Endothelial cell of umbilical vein (primary cell): ENCODE measurements at regions not wholly inside any gene's neighbourhood (a gene's known extent, or its start where the extent isn't known, plus 50 kb on each side); places are given as distances from the start of the nearest gene placed in this dataset.

ENCODE experiments used
- BruUV-seq: library from RNA; stranded (reverse); fragments of 400-500 nt; replicated peaks from 2 replicates; lab custom pipeline; 2021; lab: Mats Ljungman, UMichigan
- CTCF ChIA-PET: fragments of 300-600, 350-600 bp; sonication (Branson Sonifier 250); formaldehyde crosslinking; loops from one replicate; lab custom pipeline; 2021; ENCODE audit warnings: antibody characterized with exemption, inconsistent platforms; lab: Charles Lee
- POLR2A ChIA-PET: fragments of 300-600, 350-600 bp; sonication (Branson Sonifier 250); formaldehyde crosslinking; loops from one replicate; lab custom pipeline; 2021; ENCODE audit warnings: antibody characterized with exemption, inconsistent platforms; lab: Charles Lee
- DNase-seq: peaks from one replicate; pipeline ENCODE4 v3.0.0-alpha.2; 2011; ENCODE audit warnings: low read depth, low spot score
- FAIRE-seq: peaks from 2 replicates; lab custom pipeline; 2011; peaks lifted over from hg19 to GRCh38; lab: Jason Lieb, UNC
- H2AFZ ChIP-seq: 2 replicates; pipeline ENCODE4 v1.6.0; 2012; ENCODE audit warnings: low read depth, low read length, control low read depth, inconsistent platforms
- H3K27ac ChIP-seq: 2 replicates; pipeline ENCODE4 v1.5.1; 2011; ENCODE audit warnings: low read depth, mild to moderate bottlenecking, control low read depth, low read length, moderate library complexity; ENCODE audit not compliant: insufficient read depth
- H3K27me3 ChIP-seq, 2 experiments: 2 replicates each; pipeline versions ENCODE4 v1.6.0 to v1.6.1; 2011; ENCODE audit warnings: low read length in 2 of 2, mixed read lengths in 1 of 2; ENCODE audit not compliant: control insufficient read depth in 2 of 2, insufficient read depth in 2 of 2
- H3K36me3 ChIP-seq, 2 experiments: 2 replicates in 1 of 2; 3 replicates in 1 of 2; pipeline ENCODE4 v1.5.1; 2011; ENCODE audit warnings: low read length in 2 of 2, mild to moderate bottlenecking in 1 of 2, moderate library complexity in 1 of 2; ENCODE audit not compliant: control insufficient read depth in 2 of 2, insufficient read depth in 2 of 2; ENCODE audit errors: extremely low read depth in 1 of 2
- H3K4me1 ChIP-seq: 3 replicates; pipeline ENCODE4 v1.5.1; 2011; ENCODE audit warnings: mild to moderate bottlenecking, low read length; ENCODE audit not compliant: control insufficient read depth, insufficient read depth; ENCODE audit errors: extremely low read depth
- H3K4me2 ChIP-seq: 2 replicates; pipeline ENCODE4 v1.6.1; 2011; ENCODE audit warnings: low read length, control low read depth, mixed read lengths; ENCODE audit not compliant: insufficient read depth
- H3K4me3 ChIP-seq, 3 experiments: fragments of 200-600 bp in 1 of 3; sonication (generic), shearing (Covaris generic) in 1 of 3; replicated peaks in 1 of 3; 2 replicates each; pipeline ENCODE4 v1.5.1; 2011 to 2016; ENCODE audit warnings: control low read depth in 3 of 3, low read length in 3 of 3, mild to moderate bottlenecking in 2 of 3, inconsistent platforms in 1 of 3, low read depth in 1 of 3, moderate library complexity in 1 of 3; ENCODE audit not compliant: insufficient read depth in 1 of 3
- H3K79me2 ChIP-seq: 2 replicates; pipeline ENCODE4 v1.6.0; 2012; ENCODE audit warnings: low read length, inconsistent platforms; ENCODE audit not compliant: control insufficient read depth, insufficient read depth
- H3K9ac ChIP-seq: replicated peaks from 2 replicates; pipeline ENCODE3; 2011; ENCODE audit warnings: low read length, control low read depth; ENCODE audit not compliant: insufficient read depth; ENCODE audit errors: extremely low read depth
- H3K9me1 ChIP-seq: replicated peaks from 3 replicates; pipeline ENCODE4 v1.6.0; 2011; ENCODE audit warnings: mild to moderate bottlenecking, low read length; ENCODE audit not compliant: control insufficient read depth, insufficient read depth; ENCODE audit errors: extremely low read depth
- H3K9me3 ChIP-seq: replicated peaks from 2 replicates; pipeline ENCODE4 v1.5.1; 2012; ENCODE audit warnings: low read length, inconsistent platforms; ENCODE audit not compliant: control insufficient read depth, insufficient read depth
- H4K20me1 ChIP-seq: replicated peaks from 2 replicates; pipeline ENCODE3; 2011; ENCODE audit warnings: mild to moderate bottlenecking, low read length; ENCODE audit not compliant: control insufficient read depth, insufficient read depth; ENCODE audit errors: extremely low read depth
- CTCF ChIP-seq, 2 donors: IDR thresholded peaks; 1 replicate in 1 of 2; 2 replicates in 1 of 2; pipeline ENCODE4 v1.5.1; 2011; ENCODE audit warnings: low read length in 2 of 2, mild to moderate bottlenecking in 2 of 2, moderate library complexity in 2 of 2, control low read depth in 1 of 2, inconsistent platforms in 1 of 2, low read depth in 1 of 2; ENCODE audit not compliant: insufficient read depth in 1 of 2; ENCODE audit errors: extremely low read depth in 1 of 2
- EZH2 ChIP-seq: IDR thresholded peaks from 2 replicates; pipeline ENCODE4 v1.6.1; 2012; ENCODE audit warnings: borderline replicate concordance, low read depth, mild to moderate bottlenecking, moderate library complexity, low read length, inconsistent platforms; ENCODE audit not compliant: severe bottlenecking
- FOS ChIP-seq: IDR thresholded peaks from 2 replicates; pipeline ENCODE4 v1.6.1; 2011; ENCODE audit warnings: mild to moderate bottlenecking, low read length, moderate library complexity, borderline replicate concordance; ENCODE audit not compliant: insufficient read depth
- GATA2 ChIP-seq: IDR thresholded peaks from 2 replicates; pipeline ENCODE4 v1.7.0; 2011; ENCODE audit warnings: low read depth, mild to moderate bottlenecking, moderate library complexity, mixed read lengths, low read length; ENCODE audit not compliant: insufficient read length, insufficient read depth
- JUN ChIP-seq: IDR thresholded peaks from 2 replicates; pipeline ENCODE4 v1.6.1; 2011; ENCODE audit warnings: borderline replicate concordance, low read depth; ENCODE audit not compliant: insufficient read length, insufficient read depth
- MAX ChIP-seq: IDR thresholded peaks from 2 replicates; pipeline ENCODE4 v1.6.1; 2011; ENCODE audit not compliant: insufficient read depth, insufficient read length
- MYC ChIP-seq: IDR thresholded peaks from one replicate; pipeline ENCODE4 v1.6.1; 2011; ENCODE audit warnings: mild to moderate bottlenecking, low read depth, low read length
- POLR2A ChIP-seq: IDR thresholded peaks from 2 replicates; pipeline ENCODE4 v1.6.1; 2012; ENCODE audit warnings: low read depth, mild to moderate bottlenecking, control low read depth, low read length
- POLR2AphosphoS5 ChIP-seq: IDR thresholded peaks from 2 replicates; pipeline ENCODE4 v1.6.1; 2012; ENCODE audit warnings: low read depth, mild to moderate bottlenecking, control low read depth, low read length, moderate library complexity; ENCODE audit not compliant: insufficient read depth
- dilution Hi-C: fragments of 300-500 bp; cut with MboI; formaldehyde crosslinking; loops from one replicate; pipeline ENCODE4 v1.15.0; 2019; ENCODE audit warnings: low sequenced_read_pairs; ENCODE audit not compliant: extremely low pct_ligation_motif_present
- intact Hi-C: fragments of 100-400 bp; cut with micrococcal nuclease; formaldehyde crosslinking; loops from one replicate; pipeline ENCODE4 v1.10.0; 2022

- no peaks in the 10 kb centered on the region for H4K20me1 ChIP-seq
- intact Hi-C loops = no loop called here
- H3K9ac ChIP-seq = no peak overlapping the region
- H3K36me3 ChIP-seq = no peaks in the 10 kb centered on the region
- no peak for FAIRE-seq
- no peaks in the 10 kb centered on the region for H3K9me3 ChIP-seq
- H2AFZ ChIP-seq = no peak overlapping the region
- H3K4me1 ChIP-seq = no peaks in the 10 kb centered on the region
- DNase-seq = no peak
- H3K4me3 ChIP-seq = no peak overlapping the region
- H3K27me3 ChIP-seq = no peaks in the 10 kb centered on the region
- no peak overlapping the region for H3K4me2 ChIP-seq
- H3K79me2 ChIP-seq = no peaks in the 10 kb centered on the region
- ChIA-PET CTCF (no interaction called here), POLR2A (no interaction called here)
- no peak overlapping the region for H3K27ac ChIP-seq
- no peaks in the 10 kb centered on the region for H3K9me1 ChIP-seq
- dilution Hi-C loops = no loop called here
- TF ChIP-seq POLR2A (no peak), GATA2 (no peak), POLR2AphosphoS5 (no peak), JUN (no peak), EZH2 (no peak), MYC (no peak), CTCF (IDR thresholded peaks at IDR 0.05; ENCODE audit: extremely low read depth in 1 of 2, insufficient read depth in 1 of 2, low read depth in 1 of 2, low read length in 2 of 2) (no peak), FOS (no peak), MAX (no peak)
- BruUV-seq = no TSS peak
Observed at GRCh38 chr17:15122857-15123256, 142.3 kb downstream of the PMP22 start.
